ENCODE measurements at regions not wholly inside any gene's neighbourhood (a gene's known extent, or its start where the extent isn't known, plus 50 kb on each side); places are given as distances from the start of the nearest gene placed in this dataset.
"Not testable (repeated sequence)": the region's sequence is repeated elsewhere in the genome, so short reads cannot be mapped to it uniquely, and the experiment has no call there.

DNA sequence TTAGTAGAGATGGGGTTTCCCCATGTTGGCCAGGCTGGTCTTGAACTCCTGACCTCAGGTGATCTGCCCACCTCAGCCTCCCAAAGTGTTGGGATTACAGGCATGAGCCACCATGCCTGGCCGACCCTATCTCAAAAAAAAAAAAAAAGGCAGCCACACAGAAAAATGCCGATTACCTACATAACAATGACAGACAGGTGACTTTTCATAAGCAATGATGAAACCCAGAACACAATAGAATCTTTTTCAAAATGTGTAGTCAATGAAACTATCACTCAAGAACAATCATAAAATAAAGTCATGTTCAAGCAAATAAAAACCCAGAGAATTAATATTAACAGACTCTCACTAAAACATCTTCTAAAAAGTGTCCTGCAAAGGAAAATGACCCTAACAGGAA, 135.6 kb upstream of the MVB12B start:
- DNase-seq: not testable (repeated sequence)

DNA sequence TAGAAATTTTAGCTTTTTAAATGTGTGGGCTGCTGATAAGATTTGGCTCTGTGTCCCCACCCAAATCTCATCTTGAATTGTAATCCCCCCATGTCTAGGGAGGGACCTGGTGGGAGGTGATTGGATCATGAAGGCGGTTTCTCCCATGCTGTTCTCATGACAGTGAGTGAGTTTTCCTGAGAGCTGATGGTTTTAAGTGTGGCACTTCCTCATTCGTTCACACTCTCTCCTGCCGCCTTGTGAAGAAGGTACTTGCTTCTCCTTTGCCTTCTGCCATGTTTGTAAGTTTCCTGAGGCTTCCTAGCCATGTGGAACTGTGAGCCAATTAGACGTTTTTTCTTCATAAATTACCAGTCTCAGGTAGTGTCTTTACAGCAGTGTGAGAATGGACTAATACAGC, 127.8 kb upstream of the MVB12B start:
- DNase-seq: no peak

DNA sequence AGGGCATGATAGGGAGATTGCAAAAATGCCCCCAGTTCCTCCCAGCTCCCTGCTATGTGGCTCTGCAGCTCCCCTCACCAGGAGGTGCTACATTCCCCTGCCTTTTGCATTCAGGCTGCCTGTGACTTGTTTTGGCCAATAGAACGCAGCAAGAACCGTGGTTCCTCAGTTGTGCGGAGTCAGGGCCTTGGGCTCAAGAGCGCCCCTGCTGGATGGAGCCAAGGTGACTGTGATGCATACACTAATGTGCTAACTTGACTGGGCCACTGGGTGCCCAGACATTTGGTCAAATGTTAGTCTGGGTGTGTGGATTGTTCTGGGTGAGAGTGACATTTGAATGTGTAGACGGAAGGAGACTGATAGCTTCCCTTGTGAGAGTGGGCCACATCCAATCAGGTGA, 123.3 kb upstream of the MVB12B start:
- no peak for DNase-seq

DNA sequence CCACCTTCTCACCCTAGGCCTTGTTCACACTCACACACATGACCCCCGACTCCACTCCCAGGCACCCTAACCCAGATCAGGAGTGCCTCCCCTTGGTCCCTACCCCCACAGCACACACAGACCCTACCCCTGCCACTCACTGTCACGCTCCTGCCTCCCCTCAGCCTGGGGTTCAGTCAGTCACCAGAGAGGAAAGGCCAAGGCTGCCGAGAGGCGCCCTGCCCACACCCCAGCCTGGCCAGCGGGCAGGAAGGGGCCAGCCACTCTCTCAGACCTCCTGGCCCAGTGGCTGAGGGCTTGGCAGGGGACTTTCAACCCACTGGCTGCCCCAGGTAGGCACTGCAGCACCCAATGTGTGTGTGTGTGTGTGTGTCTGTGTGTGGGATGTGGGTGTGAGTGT, 122.4 kb upstream of the MVB12B start:
- DNase-seq: no peak

DNA sequence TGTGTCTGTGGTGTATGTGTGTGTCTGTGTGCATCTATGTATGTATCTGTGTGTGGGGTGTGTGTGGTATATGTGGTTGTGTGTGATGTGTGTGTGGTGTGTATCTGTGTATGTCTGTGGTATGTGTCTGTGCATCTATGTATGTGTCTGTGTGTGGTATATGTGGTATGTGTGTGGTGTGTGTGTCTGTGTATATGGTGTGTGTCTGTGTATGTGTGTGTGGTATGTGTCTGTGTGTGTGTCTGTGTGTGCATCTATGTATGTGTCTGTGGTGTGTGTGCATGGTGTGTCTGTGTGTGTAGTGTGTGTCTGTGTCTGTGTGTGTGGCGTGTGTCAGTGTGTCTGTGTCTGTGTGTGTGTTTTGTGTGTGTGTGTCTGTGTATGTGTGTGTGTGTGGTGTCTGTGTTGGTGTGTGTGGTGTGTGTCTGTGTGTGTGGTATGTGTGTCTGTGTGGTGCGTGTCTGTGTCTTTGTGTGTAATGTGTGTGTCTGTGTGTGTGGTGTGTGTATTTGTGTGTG, 121.9 kb upstream of the MVB12B start:
- no peak for DNase-seq

DNA sequence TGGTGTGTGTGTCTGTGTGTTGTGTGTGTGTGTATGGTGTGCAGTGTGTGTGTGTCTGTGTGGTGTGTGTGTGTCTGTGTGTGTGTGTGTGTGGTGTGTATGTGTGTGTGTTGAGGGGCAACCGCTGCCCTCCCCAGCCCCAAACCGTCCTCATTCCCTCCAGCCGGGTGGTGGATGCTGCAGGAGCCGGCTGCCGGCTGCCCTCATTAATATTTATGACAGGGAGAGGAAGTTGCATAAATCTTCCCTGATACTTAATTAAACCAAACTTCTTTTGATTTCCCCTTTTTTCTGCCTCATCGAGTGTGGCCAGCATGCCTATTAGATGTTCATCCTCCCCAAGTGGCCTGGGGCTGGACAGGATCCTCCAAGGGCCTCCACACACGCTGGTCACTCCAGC, 121.4 kb upstream of the MVB12B start:
- DNase-seq: no peak

DNA sequence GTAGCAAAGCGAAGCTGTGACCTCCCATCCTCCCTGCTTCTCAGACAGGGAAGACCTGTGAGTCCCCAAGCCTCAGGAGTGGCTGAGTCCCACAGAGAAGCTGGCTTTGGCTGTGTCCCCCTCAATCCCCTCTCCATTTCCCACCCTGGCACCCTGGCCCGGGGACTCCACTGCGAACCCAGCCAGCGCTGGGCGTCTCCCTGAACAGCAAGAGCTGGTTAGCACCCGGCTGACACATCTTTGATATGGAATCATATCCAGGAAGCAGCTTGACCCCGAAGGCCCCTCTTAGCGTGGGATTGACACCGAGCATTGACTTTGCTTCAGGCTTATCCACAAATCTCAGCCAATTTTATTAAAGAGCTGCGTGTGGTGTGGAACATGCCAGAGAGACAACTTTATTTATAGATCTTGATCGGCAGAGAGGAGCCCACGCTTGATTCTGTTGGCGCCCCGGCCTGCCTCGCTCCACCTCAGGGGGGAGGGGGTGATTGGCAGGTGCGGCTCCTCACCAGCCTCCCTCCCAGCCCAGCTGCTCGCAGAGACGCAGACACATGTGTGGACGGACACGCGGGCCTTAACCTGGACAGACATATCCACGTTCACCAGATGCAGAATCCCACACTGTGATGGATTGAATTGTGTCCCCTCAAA, 120.7 kb upstream of the MVB12B start:
- no peak for DNase-seq

DNA sequence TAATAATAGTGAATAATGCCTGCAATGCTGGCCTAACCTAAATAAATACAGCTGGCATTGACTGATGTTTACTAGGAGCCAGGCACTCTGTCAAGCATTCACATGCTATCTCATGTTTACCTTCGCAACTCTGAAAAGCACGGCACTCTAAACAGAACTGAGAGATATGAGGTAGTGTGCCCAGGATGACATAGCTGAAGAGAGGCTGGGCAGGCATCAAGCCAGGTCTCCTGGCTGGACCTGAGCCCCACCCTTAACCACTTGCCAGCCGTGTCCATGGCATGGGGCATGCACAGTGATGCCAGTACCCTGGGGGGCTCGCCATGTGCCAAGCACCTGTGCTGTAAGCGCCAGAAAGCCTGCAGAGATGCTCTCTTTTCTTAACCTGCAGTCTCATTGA, 119.4 kb upstream of the MVB12B start:
- DNase-seq: no peak

DNA sequence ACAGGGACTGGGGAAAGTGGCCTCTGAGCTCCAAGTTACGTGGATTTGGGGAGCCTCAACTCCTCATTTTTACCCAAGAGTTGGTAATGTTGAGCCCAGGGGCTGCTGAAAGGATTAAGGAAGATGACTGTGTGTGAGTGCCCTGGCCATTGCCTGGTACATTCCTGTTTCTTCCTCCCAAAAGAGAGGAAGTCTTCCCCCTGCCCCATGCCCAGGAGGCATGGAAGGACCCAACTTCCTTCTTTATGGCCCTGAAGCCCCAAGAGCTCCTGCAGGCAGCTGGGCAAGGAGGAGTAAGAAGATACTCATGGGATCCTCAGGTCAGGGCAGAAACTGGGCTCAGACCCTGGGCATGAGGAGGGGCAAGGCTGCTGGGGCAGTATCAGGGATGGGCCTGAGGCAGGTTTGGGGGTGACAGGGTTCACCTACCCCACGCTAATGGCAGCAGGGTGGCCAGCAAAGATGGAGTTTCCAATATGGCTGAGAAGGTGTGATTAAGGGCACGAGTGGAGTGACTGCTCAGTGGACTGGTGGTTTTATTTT, 118.3 kb upstream of the MVB12B start:
- no peak for DNase-seq

DNA sequence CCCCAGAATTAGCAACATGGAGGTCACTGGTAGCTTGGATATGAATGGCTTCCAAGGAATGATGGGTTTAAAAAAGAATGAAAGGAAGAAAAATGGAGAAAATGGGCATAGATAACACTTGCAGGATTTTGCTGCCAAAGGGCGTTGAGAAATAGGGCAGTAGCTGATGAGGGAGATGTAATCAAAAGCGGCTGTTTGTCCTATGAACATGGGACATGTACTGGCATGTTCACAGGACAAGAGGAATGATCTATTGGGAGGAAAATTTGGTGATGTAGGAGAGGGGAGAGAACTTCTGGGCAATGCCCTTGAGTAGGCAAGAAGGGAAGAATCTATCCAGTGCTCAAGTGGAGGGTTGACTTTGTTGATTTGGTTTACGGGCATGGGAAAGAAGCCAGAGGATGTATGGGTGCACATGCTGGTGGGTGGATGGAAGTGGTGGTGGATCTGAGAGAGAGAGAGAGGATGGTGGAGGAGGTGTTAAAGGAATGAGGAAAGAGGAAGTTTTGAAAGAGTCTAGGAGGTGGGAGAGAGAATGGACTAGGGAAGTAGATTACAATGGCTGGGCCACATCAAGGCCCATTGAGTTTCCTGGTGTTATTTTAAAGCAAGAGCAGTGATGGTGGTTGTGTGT, 115.1 kb upstream of the MVB12B start:
- DNase-seq: no peak

DNA sequence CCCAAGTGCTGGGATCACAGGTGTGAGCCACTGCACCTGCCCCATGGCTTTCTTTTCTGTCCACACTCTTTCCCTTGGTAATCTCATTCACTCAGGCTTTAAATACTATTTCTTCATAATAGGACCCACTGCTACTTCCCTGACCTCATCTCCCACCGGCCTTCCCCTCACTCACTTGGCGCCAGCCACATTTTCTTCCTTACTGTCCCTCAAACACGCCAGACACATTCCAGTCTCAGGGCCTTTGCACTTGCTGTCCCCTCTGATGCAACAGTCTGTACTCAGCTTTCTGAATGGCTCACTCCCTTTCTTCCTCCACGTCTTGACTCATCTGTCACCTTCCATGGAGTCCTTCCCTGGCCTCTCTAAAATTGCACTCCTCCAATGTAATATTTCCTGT, 111.1 kb upstream of the MVB12B start:
- DNase-seq: no peak

DNA sequence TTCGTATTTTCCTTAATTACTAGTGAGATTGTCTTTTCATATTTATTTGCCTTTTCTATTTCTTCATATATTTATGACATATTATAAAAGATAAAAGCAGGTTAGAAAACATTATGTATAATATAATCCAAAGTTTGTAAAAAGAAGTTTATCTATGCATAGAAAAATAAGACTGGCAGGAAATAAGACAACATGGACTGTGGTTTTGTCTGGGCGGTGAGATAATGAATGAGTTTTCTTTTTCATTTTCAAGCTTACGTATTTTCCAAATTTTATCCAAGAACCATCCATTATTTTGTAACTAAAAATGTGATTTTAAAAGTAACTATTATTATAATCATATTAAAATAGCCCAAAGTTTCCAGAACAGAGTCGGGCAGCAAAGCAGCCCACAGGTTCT, 109.8 kb upstream of the MVB12B start:
- no peak for DNase-seq

DNA sequence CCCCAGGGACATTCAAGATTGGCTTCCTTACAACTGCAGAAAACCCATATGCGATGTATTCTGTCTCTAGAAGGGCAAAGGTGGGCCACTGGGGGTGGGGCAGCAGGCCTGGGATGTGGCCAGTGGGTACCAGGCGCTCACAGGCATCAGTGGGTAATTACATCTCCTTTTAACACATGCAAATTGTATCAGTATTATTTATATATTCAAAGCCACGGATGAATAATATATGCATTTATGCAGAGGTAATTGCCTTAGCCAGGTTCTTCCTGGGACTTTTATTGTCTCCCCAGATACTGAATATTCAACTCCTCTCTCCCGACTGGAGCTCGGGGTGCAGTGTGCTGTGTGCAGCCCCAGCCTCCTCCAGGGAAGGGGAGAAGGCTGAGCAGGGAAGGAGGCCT, 109.4 kb upstream of the MVB12B start:
- DNase-seq: no peak

DNA sequence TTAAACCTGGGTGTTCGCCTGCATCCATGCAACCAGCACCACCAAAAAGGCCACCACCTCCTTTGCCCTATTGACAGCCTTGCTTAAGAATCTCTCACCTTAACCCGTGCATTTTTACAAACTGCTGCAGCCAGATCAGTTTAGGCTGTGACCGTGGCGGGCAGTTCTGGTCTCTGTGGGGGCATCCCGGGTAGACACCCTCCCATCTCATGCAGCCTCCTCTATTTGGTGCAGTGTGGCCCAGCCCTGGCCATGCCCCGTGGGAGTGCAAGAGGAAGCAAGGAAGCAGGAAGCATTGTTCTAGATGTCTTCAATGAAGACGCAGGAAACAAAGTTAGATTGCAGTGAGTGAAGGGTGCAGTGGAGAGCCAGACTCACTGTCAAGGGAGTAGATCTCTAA, 108.8 kb upstream of the MVB12B start:
- no peak for DNase-seq

DNA sequence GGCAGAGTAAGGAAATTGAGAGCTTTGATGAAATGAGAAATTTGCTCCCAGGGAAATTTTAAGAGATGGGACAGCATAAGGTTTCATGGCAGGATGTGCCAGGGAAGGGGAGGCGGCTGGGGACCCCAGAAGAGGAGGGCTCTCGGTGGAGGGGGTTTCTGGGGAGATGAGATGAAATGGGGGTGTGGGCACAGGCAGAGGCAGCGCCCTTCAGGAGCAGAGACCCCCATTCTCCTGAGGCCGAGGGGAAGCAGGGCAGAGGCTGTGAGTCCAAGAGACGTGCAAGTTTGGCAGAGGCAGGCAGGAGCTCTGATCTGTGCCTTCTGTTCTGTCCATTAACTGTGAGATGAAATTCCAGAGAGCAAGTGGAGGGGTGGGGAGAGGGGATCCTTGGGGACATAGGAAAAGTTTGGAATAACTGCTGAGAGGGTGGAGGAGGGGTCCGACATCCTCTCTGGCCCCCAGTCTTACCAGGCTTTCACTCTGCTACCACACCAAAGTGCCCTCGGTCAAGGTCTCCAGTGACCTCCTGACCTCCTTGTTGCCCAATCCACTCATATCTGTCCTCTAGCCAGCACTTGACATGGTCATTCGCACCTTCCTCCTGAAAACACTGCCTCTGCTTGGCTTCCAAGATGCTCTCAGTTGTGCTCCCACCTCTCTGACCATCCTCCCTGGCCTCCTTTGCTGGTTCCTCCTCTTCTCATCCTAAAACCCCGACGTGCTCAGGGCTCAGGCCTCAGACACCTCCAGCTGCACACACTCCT, 108.1 kb upstream of the MVB12B start:
- DNase-seq: no peak

DNA sequence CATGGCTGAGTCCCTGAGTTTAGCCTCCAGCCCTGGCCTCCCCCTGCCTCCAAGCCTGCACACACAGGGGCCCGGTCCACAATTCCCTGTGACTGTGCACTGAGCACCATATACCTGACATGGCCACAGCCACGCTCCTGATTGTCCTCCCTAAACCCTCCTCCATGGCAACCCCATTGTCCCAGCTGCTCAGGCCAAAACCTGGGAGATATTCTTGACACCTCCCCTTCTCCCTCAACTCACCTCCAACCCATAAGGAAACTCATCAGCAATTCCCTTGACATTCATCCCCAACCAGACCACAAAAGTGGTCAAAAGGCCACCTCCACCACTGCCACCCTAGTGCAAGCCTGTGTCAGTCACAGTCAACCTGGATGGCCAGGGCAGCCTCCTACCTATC, 107.5 kb upstream of the MVB12B start:
- no peak for DNase-seq

DNA sequence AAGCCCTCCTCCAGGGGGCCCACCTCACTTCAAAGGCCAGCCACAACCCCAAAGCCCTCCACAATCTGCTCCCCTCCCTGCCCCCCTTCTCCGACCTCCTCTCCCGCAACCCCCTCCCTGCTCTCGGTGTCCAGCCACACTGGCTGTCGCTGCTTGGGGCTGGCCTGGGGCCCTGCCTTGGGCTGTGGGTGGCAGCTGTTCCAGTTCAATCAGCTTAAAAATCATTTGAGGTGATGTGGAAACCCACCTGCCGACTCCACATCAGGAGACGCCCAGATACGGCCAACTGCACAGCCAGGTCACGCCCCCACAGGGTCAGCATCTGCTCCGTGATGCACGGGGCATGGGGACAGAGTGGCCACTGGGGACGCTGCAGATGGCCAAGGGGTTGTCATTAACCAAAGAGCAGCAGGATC, 107.0 kb upstream of the MVB12B start:
- no peak for DNase-seq

DNA sequence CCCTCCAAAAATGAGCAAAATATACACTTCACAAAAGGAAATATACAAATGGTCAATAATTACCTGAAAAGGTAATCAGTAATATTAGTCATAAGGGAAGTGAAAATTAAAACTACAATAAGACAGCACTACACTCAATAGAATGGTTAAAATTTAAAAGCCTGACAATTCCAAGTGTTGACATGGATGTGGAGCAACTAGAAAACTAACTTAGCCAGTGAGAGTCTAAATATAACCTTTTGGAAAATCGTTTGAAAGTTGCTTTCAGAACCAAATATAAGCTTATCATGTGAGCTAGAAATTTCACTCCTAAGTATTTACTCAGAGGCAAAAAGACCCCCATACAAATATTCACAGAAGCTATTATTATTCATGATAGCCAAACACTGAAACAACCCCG, 105.1 kb upstream of the MVB12B start:
- no peak for DNase-seq

DNA sequence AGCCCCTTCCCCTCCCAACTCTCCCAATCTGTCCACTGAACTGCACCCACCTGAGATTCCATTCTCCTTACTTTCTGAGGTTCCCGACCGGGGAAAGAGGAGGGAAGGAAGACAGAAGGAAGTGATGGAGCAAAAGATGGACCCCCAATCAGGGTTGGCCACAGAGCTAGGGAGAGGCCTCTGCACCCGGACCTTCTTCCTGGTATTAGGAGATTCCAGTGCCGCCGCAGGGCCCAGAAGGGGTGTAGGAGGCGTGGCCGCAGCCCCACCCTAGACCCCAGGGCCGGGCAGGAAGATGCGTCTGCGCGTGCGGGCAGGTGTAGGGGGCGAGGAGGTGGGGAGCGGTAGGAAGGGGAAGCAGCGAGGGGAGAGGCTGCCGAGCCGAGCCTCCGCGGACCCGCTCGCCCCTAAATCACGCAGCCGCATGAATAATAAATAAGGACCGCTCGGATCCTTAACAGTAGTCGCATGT, 104.2 kb upstream of the MVB12B start:
- DNase-seq: no peak

DNA sequence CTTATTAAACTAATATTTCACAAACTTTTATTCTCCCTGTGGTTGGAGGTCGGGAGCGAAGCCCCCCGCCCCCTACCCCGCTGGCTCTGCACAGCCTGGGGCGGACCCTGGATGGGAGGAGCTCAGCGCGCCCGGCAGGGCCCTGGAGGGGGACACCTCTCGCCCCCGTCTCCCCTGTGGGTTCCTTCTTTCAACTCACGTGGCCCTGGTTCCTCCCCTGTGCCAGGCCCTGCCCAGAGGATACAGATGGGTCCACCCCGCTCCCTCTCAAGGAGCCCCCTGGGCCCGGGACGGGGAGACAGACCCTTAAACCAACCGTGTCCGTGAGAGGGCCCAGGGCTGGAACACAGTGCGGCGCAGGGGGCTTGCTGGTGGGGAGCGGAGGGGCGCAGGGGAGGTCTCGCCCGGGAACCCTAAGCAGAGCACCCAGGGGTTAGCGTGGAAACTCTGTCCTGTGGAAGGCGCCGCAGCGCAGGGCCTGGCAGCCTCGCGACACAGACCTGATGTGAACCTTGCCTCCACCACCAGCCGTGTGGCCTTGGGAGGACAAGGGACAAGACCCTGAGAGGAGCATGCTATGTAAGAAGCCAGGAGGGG, 103.7 kb upstream of the MVB12B start:
- no peak for DNase-seq

DNA sequence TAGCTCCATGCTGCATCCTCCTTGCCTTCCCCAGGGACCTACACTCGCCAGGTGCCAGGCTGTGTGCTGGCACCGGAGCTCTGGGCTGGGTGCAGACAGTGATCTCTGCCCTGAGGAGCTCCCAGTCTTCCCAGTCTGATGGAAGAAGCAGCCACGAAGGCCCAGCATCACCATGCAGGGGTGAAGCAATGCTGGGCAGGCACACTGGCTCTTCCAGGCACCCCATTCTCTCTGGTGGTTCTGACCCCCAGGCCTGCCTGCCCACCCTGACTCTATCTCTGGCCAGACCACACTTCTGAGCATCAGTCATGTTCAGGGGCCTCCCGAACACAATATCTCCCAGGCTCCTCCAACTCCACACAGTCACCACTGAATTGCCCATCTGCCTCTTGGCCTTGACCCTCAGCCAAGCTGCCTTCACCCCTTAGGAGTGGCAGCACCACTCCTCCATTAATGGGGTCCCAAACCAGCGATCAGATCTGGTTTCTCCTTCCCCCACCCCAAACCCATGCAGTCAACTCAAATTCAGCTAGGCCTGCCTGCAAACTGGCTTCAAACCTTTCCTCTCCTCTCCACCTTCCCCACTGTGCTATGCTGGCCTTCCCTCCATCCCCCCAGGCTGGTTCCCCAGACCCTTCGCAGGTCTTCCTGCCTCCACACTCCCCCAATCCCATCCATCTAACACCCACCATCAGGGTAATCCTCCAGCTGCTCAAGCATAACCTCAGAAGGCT, 102.7 kb upstream of the MVB12B start:
- no peak for DNase-seq

Data from midbrain (tissue), 1 donor.